Fibroblast of villous mesenchyme (primary cell): ENCODE measurements at regions not wholly inside any gene's neighbourhood (a gene's known extent, or its start where the extent isn't known, plus 50 kb on each side); places are given as distances from the start of the nearest gene placed in this dataset.
"Not testable (repeated sequence)": the region's sequence is repeated elsewhere in the genome, so short reads cannot be mapped to it uniquely, and the experiment has no call there.

Source experiments
- DNase-seq: peaks from one replicate; pipeline ENCODE4 v3.0.0-alpha.2; 2010; ENCODE audit warnings: low read depth
- H3K4me3 ChIP-seq: 2 replicates; pipeline ENCODE4 v1.5.1; 2011; ENCODE audit warnings: low read depth, mild to moderate bottlenecking, low read length
- CTCF ChIP-seq: IDR thresholded peaks from 2 replicates; pipeline ENCODE4 v1.5.1; 2012; ENCODE audit warnings: low read depth, mild to moderate bottlenecking, low read length; ENCODE audit not compliant: insufficient read depth

- no peak for DNase-seq
- no peak for TF ChIP-seq CTCF
Observed at GRCh38 chr14:29005647-29006046, 239.1 kb downstream of the FOXG1 start.

GRCh38 chr14:29007990-29008389 is 241.4 kb downstream of the FOXG1 start:
- no peak overlapping the region for H3K4me3 ChIP-seq
- no peak for DNase-seq
- no peak for TF ChIP-seq CTCF

More at GRCh38 chr14:29005647-29006046, 239.1 kb downstream of the FOXG1 start:
- no peak overlapping the region for H3K4me3 ChIP-seq

- peak; percentile 95 for TF ChIP-seq CTCF
Observed at GRCh38 chr14:29016050-29016900, 249.7 kb downstream of the FOXG1 start.

GRCh38 chr14:29023505-29023904 is 256.9 kb downstream of the FOXG1 start:
- not testable (repeated sequence) for H3K4me3 ChIP-seq, DNase-seq

More at GRCh38 chr14:29016050-29016900, 249.7 kb downstream of the FOXG1 start:
- peak; percentile 50 for DNase-seq
- H3K4me3 ChIP-seq: no peak overlapping the region

GRCh38 chr14:29027441-29027840 is 260.9 kb downstream of the FOXG1 start:
- DNase-seq: not testable (repeated sequence)

GRCh38 chr14:29027941-29028705 is 261.5 kb downstream of the FOXG1 start:
- H3K4me3 ChIP-seq, DNase-seq: not testable (repeated sequence)

More at GRCh38 chr14:29027441-29027840, 260.9 kb downstream of the FOXG1 start:
- H3K4me3 ChIP-seq: not testable (repeated sequence)

- peak; percentile 67 for DNase-seq
- no peak for TF ChIP-seq CTCF
- no peak overlapping the region for H3K4me3 ChIP-seq
Observed at GRCh38 chr14:29028973-29029582, 262.5 kb downstream of the FOXG1 start.

GRCh38 chr14:29030121-29030520 is 263.5 kb downstream of the FOXG1 start:
- peak; percentile 76 for DNase-seq
- no peak for TF ChIP-seq CTCF
- H3K4me3 ChIP-seq: no peak overlapping the region
